T-helper 1 cell treated with Interleukin-12 subunit alpha and Interleukin-12 subunit beta and Interleukin-4 antibody, amounts not matched to agents 30 ng/mL and 1 ng/mL, for 36 hours (primary cell): ENCODE measurements at regions not wholly inside any gene's neighbourhood (a gene's known extent, or its start where the extent isn't known, plus 50 kb on each side); places are given as distances from the start of the nearest gene placed in this dataset.
"Not testable (repeated sequence)": the region's sequence is repeated elsewhere in the genome, so short reads cannot be mapped to it uniquely, and the experiment has no call there.

Experiments
- intact Hi-C: fragments of 100-400 bp; cut with micrococcal nuclease; formaldehyde crosslinking; loops from one replicate; pipeline ENCODE4 v1.15.1; 2024

GRCh38 chr2:116761864-116762263 is 1052.6 kb upstream of the DDX18 start:
- intact Hi-C loops = no loop called here

- intact Hi-C loops = no loop called here
These were observed 1045.0 kb upstream of the DDX18 start for GRCh38 chr2:116769514-116769913.

GRCh38 chr2:116776556-116776955 is 1037.9 kb upstream of the DDX18 start:
- intact Hi-C loops = no loop called here

- intact Hi-C loops = no loop called here
These were observed 1026.6 kb upstream of the DDX18 start for GRCh38 chr2:116787848-116788247.

GRCh38 chr2:116802671-116803070 is 1011.8 kb upstream of the DDX18 start:
- intact Hi-C loops = no loop called here

GRCh38 chr2:116804901-116805300 is 1009.6 kb upstream of the DDX18 start:
- intact Hi-C loops = no loop called here

- intact Hi-C loops = not testable (repeated sequence)
These were observed 1008.0 kb upstream of the DDX18 start for GRCh38 chr2:116806505-116806904.

GRCh38 chr2:116809109-116809508 is 1005.4 kb upstream of the DDX18 start:
- intact Hi-C loops = no loop called here

- intact Hi-C loops = no loop called here
These were observed 1004.4 kb upstream of the DDX18 start for GRCh38 chr2:116810071-116810470.

- intact Hi-C loops = no loop called here
These were observed 1003.8 kb upstream of the DDX18 start for GRCh38 chr2:116810645-116811044.

GRCh38 chr2:116819355-116819754 is 995.1 kb upstream of the DDX18 start:
- intact Hi-C loops = no loop called here

- intact Hi-C loops = no loop called here
These were observed 993.5 kb upstream of the DDX18 start for GRCh38 chr2:116820986-116821385.

- intact Hi-C loops = not testable (repeated sequence)
These were observed 984.9 kb upstream of the DDX18 start for GRCh38 chr2:116829543-116829942.

GRCh38 chr2:116832148-116832547 is 982.3 kb upstream of the DDX18 start:
- intact Hi-C loops = no loop called here

GRCh38 chr2:116833052-116833451 is 981.4 kb upstream of the DDX18 start:
- intact Hi-C loops = no loop called here

- intact Hi-C loops = no loop called here
These were observed 972.3 kb upstream of the DDX18 start for GRCh38 chr2:116842164-116842563.

GRCh38 chr2:116859708-116860107 is 954.8 kb upstream of the DDX18 start:
- intact Hi-C loops = no loop called here

GRCh38 chr2:116874021-116874420 is 940.5 kb upstream of the DDX18 start:
- intact Hi-C loops = no loop called here

GRCh38 chr2:116877274-116877673 is 937.2 kb upstream of the DDX18 start:
- intact Hi-C loops = no loop called here

GRCh38 chr2:116877944-116878343 is 936.5 kb upstream of the DDX18 start:
- intact Hi-C loops = no loop called here

GRCh38 chr2:116879650-116880160 is 934.8 kb upstream of the DDX18 start:
- intact Hi-C loops = no loop called here

- intact Hi-C loops = no loop called here
These were observed 923.3 kb upstream of the DDX18 start for GRCh38 chr2:116891191-116891590.

GRCh38 chr2:116911540-116911939 is 903.0 kb upstream of the DDX18 start:
- intact Hi-C loops = no loop called here

GRCh38 chr2:116915673-116916072 is 898.8 kb upstream of the DDX18 start:
- intact Hi-C loops = no loop called here
